Lung (tissue), 11 donors: ENCODE measurements at regions not wholly inside any gene's neighbourhood (a gene's known extent, or its start where the extent isn't known, plus 50 kb on each side); places are given as distances from the start of the nearest gene placed in this dataset.

Experiments
- ATAC-seq: fragments of 200-7000 bp; cut with Tn5 transposase; one replicate; pipeline ENCODE4 v1.9.1; 2020; ENCODE audit warnings: moderate number of reproducible peaks; ENCODE audit not compliant: insufficient read depth, low FRiP score
- DNase-seq, 3 donors: peaks; one replicate each; pipeline ENCODE4 v3.0.0-alpha.2; 2013 to 2017
- H3K27ac ChIP-seq, 2 donors: one replicate each; pipeline ENCODE4 v1.5.1; 2013; ENCODE audit warnings: mild to moderate bottlenecking in 2 of 2, moderate library complexity in 2 of 2, control low read depth in 1 of 2, inconsistent platforms in 1 of 2, low read depth in 1 of 2, low read length in 1 of 2
- H3K27me3 ChIP-seq, 3 donors: one replicate each; pipeline ENCODE4 v1.5.1; 2013; ENCODE audit warnings: low read length in 2 of 3; ENCODE audit not compliant: control insufficient read depth in 3 of 3, insufficient read depth in 3 of 3
- H3K36me3 ChIP-seq, 4 donors: one replicate each; pipeline ENCODE4 v1.5.1; 2013; ENCODE audit warnings: low read length in 4 of 4, mild to moderate bottlenecking in 1 of 4, moderate library complexity in 1 of 4; ENCODE audit not compliant: control insufficient read depth in 4 of 4, insufficient read depth in 4 of 4
- H3K4me1 ChIP-seq, 5 donors: one replicate each; pipeline ENCODE4 v1.5.1; 2013; ENCODE audit warnings: low read length in 5 of 5, mild to moderate bottlenecking in 2 of 5, moderate library complexity in 1 of 5; ENCODE audit not compliant: control insufficient read depth in 5 of 5, insufficient read depth in 5 of 5
- H3K4me3 ChIP-seq: one replicate; pipeline ENCODE4 v1.5.1; 2013; ENCODE audit warnings: mild to moderate bottlenecking, control low read depth, moderate library complexity
- H3K9ac ChIP-seq, 2 donors: one replicate each; pipeline ENCODE4 v1.5.1; 2013; ENCODE audit warnings: low read length in 2 of 2, control low read depth in 1 of 2; ENCODE audit not compliant: insufficient read depth in 1 of 2
- H3K9me3 ChIP-seq, 4 donors: one replicate each; pipeline ENCODE4 v1.5.1; 2013; ENCODE audit warnings: low read length in 3 of 4, mild to moderate bottlenecking in 1 of 4, moderate library complexity in 1 of 4; ENCODE audit not compliant: control insufficient read depth in 4 of 4, insufficient read depth in 3 of 4
- CTCF ChIP-seq: IDR thresholded peaks from 2 replicates; pipeline ENCODE4 v1.5.1; 2012; ENCODE audit warnings: mild to moderate bottlenecking; ENCODE audit errors: control extremely low read depth, extremely low read depth
- WGBS, 2 donors: extraction: QIAGEN DNeasy Blood & Tissue Kit; methylation state at CpG; one replicate each; pipeline ENCODE4 v1.1.7; 2013; 5-methylcytosine and 5-hydroxymethylcytosine counted together
- donor health status: control.
- donor health status: control.
- donor health status: Bipolar disorder and iron deficiency.
- donor health status: healthy.
- donor health status: DM: yes; HTN: yes; CAD: no.

- no peak for TF ChIP-seq CTCF
- Histone ChIP-seq H3K9ac (no peak overlapping the region), H3K36me3 (no peaks in the 10 kb centered on the region), H3K4me1 (peaks cover 0 to 23% (median 7%) of the 10 kb centered on the region in 5 donors), H3K4me3 (no peak overlapping the region), H3K27ac (no peak overlapping the region), H3K9me3 (peaks cover 0 to 6% (median 0%) of the 10 kb centered on the region in 4 donors), H3K27me3 (no peaks in the 10 kb centered on the region)
- DNase-seq (peak in 2 of 3 donors; percentile 53 to 71), ATAC-seq (no peak)
- 47 to 76% methylated on average over 2 of the region's 2 CpGs for WGBS, 2 donors
Observed at GRCh38 chr9:1233568-1233967, 183.4 kb downstream of the DMRT2 start.

DNA sequence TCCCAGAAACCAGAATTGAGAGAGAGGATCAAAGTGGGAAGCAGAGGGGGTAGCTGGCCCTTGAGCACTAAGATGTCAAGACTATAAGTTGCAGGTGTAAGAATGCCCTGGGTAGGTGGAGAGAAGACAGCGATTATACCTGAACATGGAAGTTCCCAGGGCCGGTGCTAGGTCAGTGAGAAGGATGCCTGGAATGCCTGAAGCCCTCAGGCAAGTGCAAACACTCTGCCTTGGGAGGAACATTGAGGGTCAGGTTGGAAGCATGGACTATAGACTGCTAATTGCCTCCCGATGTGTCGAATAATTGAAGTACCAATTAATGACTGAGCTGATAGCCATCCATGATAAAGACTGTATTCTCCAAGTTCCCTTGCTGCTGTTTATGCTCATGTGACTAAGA, 185.5 kb downstream of the DMRT2 start:
- Histone ChIP-seq H3K4me1 (peaks cover 0 to 23% (median 7%) of the 10 kb centered on the region in 5 donors), H3K27me3 (no peaks in the 10 kb centered on the region), H3K4me3 (no peak overlapping the region), H3K9me3 (peaks cover 0 to 6% (median 0%) of the 10 kb centered on the region in 4 donors), H3K9ac (no peak overlapping the region), H3K27ac (no peak overlapping the region), H3K36me3 (no peaks in the 10 kb centered on the region)
- DNase-seq (no peak), ATAC-seq (no peak)
- 64 to 73% methylated on average over 4 of the region's 4 CpGs for WGBS, 2 donors
- TF ChIP-seq CTCF: no peak

DNA sequence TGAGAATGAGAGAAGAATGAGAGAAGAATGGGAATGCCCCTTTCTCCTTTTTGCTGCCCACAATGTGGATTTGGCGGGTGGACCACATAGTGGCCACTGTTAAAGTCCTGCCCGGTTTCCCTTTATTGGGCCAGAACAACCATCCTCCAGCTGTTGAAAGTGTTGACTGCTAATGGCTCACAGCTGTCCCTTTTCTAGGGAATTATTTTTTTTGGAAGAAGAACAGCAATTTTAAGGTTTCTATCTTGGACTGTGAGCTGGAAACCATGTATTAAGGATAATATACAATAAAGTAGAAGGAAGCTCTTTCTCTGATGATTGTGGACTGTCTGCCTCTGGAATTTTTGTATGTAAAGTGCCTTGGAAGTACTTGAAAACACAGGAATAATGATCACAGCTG, 185.9 kb downstream of the DMRT2 start:
- TF ChIP-seq CTCF: no peak
- H3K36me3 ChIP-seq: no peaks in the 10 kb centered on the region
- DNase-seq (peak in 2 of 3 donors; percentile 58 to 61), ATAC-seq (no peak)
- peaks cover 0 to 6% (median 0%) of the 10 kb centered on the region in 4 donors for H3K9me3 ChIP-seq
- H3K9ac ChIP-seq: no peak overlapping the region
- peaks cover 0 to 23% (median 7%) of the 10 kb centered on the region in 5 donors for H3K4me1 ChIP-seq
- H3K27me3 ChIP-seq: no peaks in the 10 kb centered on the region
- no peak overlapping the region for H3K27ac ChIP-seq
- H3K4me3 ChIP-seq: no peak overlapping the region
- 76 to 92% methylated on average over 2 of the region's 2 CpGs for WGBS, 2 donors

DNA sequence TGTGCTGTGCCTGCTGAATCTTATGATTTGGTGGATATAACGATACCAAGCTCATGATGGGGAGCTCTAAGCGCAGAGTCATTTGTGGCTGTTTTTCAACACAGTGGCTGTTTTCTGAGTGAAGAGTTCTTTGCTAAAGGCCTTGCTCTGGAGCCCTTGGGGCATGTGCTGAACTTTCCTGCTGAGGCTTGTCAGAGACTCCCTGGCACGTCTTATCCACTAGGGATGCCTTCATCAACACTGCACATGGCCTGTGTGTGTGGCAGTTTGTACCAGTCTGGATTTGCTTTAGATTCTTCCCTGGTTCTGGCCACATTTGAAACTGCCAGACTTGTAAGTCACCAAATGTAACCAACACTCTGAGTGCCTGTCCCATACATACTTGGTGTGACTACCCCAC, 188.2 kb downstream of the DMRT2 start:
- Histone ChIP-seq H3K9ac (no peak overlapping the region), H3K4me3 (no peak overlapping the region), H3K36me3 (no peaks in the 10 kb centered on the region), H3K9me3 (peaks cover 0 to 6% (median 0%) of the 10 kb centered on the region in 4 donors), H3K27ac (no peak overlapping the region), H3K27me3 (no peaks in the 10 kb centered on the region), H3K4me1 (peaks cover 0 to 13% (median 7%) of the 10 kb centered on the region in 5 donors)
- WGBS, 2 donors: 85 to 86% methylated on average over 3 of the region's 3 CpGs
- TF ChIP-seq CTCF: no peak
- no peak for ATAC-seq
- DNase-seq: no peak
